GM20431 (cell line): ENCODE measurements at regions not wholly inside any gene's neighbourhood (a gene's known extent, or its start where the extent isn't known, plus 50 kb on each side); places are given as distances from the start of the nearest gene placed in this dataset.

Experiments used
- in situ Hi-C: fragments of 300-500 bp; cut with MseI, MboI; formaldehyde crosslinking; loops from one replicate; pipeline ENCODE4 v1.15.0; 2020; ENCODE audit warnings: low sequenced_read_pairs; ENCODE audit not compliant: unreplicated experiment

GRCh38 chr16:65909310-65910050, 457.0 kb upstream of the CDH5 start:
- in situ Hi-C loops, result no loop called here

DNA sequence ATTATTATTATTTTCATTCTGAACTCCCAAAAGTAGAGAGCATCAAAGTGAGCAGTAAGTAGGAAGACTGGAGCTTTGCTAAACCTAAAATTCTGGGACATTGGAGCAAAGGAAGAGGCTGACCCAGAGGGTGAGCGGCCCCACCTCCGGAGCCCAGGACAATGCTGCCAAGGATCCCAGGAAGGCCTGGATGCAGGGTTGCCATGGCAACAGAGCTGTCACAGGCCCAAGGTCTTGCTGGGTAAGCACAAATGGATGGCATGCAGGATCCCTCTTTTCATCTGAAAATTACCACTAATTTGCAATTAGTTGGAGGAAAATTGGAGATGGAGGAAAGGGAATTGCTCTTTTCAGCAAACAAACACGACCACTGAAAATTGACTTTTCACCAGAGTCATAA, 457.9 kb upstream of the CDH5 start:
- in situ Hi-C loops, result no loop called here

- in situ Hi-C loops, result no loop called here
These were observed 461.2 kb upstream of the CDH5 start for GRCh38 chr16:65905331-65905730.

GRCh38 chr16:65896448-65897153, 469.9 kb upstream of the CDH5 start:
- in situ Hi-C loops, result no loop called here

GRCh38 chr16:65895906-65896305, 470.6 kb upstream of the CDH5 start:
- in situ Hi-C loops, result no loop called here

GRCh38 chr16:65895486-65895885, 471.0 kb upstream of the CDH5 start:
- in situ Hi-C loops, result no loop called here

- in situ Hi-C loops, result no loop called here
These were observed 476.3 kb upstream of the CDH5 start for GRCh38 chr16:65890203-65890602.

- in situ Hi-C loops, result no loop called here
These were observed 476.9 kb upstream of the CDH5 start for GRCh38 chr16:65889533-65889966.

- in situ Hi-C loops, result no loop called here
These were observed 478.3 kb upstream of the CDH5 start for GRCh38 chr16:65888201-65888600.

GRCh38 chr16:65884018-65884417, 482.5 kb upstream of the CDH5 start:
- in situ Hi-C loops, result no loop called here

- in situ Hi-C loops, result no loop called here
These were observed 488.1 kb upstream of the CDH5 start for GRCh38 chr16:65878347-65878746.

DNA sequence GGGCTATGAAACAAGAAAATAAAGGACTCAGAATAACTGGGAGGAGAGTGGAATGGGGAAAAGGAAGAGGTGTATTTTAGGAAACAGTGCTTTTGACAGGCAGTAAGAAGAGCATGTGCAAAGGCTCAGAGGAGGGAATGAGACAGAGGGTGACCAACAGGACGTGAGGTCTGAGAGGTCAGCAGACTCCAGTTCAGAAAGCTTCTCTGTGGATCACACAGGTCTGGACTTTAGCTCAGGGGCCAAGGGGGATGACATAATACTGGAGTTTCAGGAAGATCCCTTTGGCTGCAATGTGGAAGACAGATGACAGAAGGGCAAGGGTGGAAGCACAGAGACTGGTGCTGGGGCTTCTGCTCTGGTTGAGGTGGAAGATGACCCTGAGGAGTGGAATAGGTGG, 489.9 kb upstream of the CDH5 start:
- in situ Hi-C loops, result no loop called here

- in situ Hi-C loops, result no loop called here
These were observed 490.5 kb upstream of the CDH5 start for GRCh38 chr16:65876056-65876408.

GRCh38 chr16:65875381-65876055, 491.0 kb upstream of the CDH5 start:
- in situ Hi-C loops, result no loop called here

DNA sequence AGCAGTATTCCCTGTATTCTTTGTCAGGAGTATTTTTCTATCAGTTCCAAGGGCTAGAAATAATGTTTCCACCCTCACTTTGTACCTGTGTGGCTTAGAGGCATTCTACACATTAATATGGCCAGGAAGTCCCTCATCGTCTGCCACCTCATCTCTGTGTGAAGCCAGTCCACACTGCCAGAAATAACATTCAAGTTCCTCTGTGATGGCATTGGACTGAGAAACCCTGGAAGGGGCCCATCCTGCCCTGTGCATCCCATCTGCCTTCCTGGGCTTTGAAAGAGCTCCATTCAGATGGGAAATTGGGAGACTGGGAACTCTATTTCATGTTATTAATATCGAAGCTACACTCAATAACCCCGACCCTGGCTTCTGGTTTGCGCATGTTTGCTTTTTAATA, 497.2 kb upstream of the CDH5 start:
- in situ Hi-C loops, result no loop called here

- in situ Hi-C loops, result no loop called here
These were observed 499.1 kb upstream of the CDH5 start for GRCh38 chr16:65867276-65867960.

DNA sequence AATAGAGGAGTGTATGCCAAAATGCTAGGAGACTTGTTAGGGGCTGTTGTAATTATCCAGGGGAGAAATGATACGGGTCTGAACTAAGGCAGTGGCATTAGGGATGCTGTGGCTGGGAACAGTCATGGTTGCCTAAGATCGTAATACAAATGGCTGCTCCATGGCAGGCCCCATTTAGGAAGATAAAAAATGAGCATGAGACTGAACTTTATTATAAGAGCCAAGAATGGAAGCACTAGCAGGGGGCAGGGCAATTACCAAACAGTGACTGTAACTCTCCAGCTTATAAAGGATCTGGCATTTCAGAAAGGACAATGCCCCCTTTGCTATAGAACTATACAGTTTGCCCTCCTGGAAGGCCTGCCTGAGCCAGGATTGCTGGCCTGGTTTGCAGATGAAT, 503.3 kb upstream of the CDH5 start:
- in situ Hi-C loops, result no loop called here

- in situ Hi-C loops, result no loop called here
These were observed 505.3 kb upstream of the CDH5 start for GRCh38 chr16:65861131-65861731.

GRCh38 chr16:65855171-65856145, 511.0 kb upstream of the CDH5 start:
- in situ Hi-C loops, result no loop called here
